ENCODE measurements at regions not wholly inside any gene's neighbourhood (a gene's known extent, or its start where the extent isn't known, plus 50 kb on each side); places are given as distances from the start of the nearest gene placed in this dataset.
"Not testable (repeated sequence)": the region's sequence is repeated elsewhere in the genome, so short reads cannot be mapped to it uniquely, and the experiment has no call there.

DNA sequence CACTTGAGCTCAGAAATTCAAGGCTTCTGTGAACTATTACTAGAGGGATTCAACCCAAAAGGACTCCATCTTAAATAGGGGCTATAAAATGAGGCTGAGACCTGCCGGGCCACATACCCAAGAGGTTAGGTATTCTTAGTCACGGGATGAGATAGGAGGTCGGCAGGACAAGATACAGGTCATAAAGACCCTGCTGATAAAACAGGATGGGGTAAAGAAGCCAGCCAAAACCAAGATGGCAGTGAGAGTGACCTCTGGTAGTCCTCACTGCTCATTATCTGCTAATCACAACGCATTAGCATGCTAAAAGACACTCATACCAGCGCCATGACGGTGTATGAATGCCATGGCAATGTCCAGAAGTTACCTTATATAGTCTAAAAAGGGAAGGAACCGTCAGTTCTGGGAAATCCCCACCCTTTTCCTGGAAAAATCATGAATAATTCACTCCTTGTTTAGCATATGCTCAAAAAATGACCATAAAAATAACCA, 101.2 kb upstream of the TRIM24 start:
- DNase-seq (no peak), ATAC-seq (no peak)
- H3K36me3 ChIP-seq = no peaks in the 10 kb centered on the region
- H3K9me3 ChIP-seq = no peaks in the 10 kb centered on the region
- no peak overlapping the region for H3K4me3 ChIP-seq
- intact Hi-C loops (cut with DNase I) = no loop called here
- TF ChIP-seq, protein P1, sequence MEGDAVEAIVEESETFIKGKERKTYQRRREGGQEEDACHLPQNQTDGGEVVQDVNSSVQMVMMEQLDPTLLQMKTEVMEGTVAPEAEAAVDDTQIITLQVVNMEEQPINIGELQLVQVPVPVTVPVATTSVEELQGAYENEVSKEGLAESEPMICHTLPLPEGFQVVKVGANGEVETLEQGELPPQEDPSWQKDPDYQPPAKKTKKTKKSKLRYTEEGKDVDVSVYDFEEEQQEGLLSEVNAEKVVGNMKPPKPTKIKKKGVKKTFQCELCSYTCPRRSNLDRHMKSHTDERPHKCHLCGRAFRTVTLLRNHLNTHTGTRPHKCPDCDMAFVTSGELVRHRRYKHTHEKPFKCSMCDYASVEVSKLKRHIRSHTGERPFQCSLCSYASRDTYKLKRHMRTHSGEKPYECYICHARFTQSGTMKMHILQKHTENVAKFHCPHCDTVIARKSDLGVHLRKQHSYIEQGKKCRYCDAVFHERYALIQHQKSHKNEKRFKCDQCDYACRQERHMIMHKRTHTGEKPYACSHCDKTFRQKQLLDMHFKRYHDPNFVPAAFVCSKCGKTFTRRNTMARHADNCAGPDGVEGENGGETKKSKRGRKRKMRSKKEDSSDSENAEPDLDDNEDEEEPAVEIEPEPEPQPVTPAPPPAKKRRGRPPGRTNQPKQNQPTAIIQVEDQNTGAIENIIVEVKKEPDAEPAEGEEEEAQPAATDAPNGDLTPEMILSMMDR (IDR thresholded peaks at IDR 0.05) = no peak
- H3K4me1 ChIP-seq = no peaks in the 10 kb centered on the region
- no peak overlapping the region for H3K27ac ChIP-seq
- H3K27me3 ChIP-seq = no peaks in the 10 kb centered on the region

DNA sequence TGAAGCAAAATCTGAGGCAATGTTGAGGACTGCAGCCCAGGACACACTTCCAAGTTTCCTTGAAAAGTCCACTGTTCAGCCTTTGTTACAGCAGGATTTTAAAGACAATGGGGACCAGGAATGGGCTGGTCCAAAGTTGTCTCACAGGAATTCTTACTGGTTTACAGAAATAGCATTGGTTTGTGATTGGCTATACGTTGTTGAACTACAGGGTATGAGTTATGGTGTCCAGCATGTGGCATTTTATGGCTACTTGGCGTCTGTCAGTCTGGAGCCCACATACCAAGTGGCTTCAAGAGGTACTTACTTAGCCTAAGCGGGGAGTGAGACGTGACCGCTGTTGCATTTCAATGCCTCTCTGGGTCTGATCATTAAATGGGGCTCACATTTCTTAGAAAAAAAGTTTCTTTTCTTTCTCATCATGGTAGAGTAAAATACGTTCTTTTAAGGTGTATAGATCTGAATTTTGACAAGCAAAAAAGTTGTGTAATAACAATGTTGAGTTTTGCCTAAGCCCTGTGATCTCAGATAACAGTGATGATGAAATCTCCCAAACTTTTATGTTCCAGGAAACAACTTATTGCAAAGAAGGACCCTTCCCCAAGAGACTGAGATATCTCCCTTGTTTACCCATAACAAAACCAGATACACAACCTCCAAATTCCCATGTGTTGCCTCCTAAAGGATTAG, 100.0 kb upstream of the TRIM24 start:
- no peaks in the 10 kb centered on the region for H3K27me3 ChIP-seq
- no peaks in the 10 kb centered on the region for H3K4me1 ChIP-seq
- ATAC-seq = peak; percentile 72
- no peaks in the 10 kb centered on the region for H3K36me3 ChIP-seq
- H3K27ac ChIP-seq = no peak overlapping the region
- TF ChIP-seq, protein P1 (IDR thresholded peaks at IDR 0.05) = no peak
- intact Hi-C loops (cut with DNase I) = no loop called here
- no peak for DNase-seq
- H3K4me3 ChIP-seq = no peak overlapping the region
- no peaks in the 10 kb centered on the region for H3K9me3 ChIP-seq

DNA sequence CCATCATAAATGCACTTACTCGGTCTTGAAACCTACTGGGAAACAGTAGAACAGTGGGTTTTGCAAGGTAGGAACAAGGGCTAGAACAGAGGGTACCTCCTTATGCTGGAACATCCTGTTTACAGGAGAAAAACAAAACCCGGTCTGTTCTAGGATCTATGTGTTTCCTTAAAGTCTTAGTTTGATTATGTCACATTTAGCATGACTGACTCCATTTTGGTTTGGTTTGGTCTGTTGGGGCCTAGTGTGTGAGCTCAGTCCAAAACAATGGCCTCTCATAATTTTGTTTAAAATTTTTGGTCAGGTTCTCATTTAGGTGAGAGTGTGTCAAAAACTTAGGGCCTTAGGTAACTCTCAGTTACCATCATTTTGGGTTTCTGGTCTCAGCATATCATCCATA, 96.3 kb upstream of the TRIM24 start:
- H3K27ac ChIP-seq = no peak overlapping the region
- DNase-seq = no peak
- TF ChIP-seq, protein P1 (IDR thresholded peaks at IDR 0.05) = no peak
- H3K9me3 ChIP-seq = no peaks in the 10 kb centered on the region
- H3K36me3 ChIP-seq = no peaks in the 10 kb centered on the region
- intact Hi-C loops (cut with DNase I) = no loop called here
- H3K4me3 ChIP-seq = no peak overlapping the region
- no peaks in the 10 kb centered on the region for H3K4me1 ChIP-seq
- H3K27me3 ChIP-seq = no peaks in the 10 kb centered on the region
- no peak for ATAC-seq

DNA sequence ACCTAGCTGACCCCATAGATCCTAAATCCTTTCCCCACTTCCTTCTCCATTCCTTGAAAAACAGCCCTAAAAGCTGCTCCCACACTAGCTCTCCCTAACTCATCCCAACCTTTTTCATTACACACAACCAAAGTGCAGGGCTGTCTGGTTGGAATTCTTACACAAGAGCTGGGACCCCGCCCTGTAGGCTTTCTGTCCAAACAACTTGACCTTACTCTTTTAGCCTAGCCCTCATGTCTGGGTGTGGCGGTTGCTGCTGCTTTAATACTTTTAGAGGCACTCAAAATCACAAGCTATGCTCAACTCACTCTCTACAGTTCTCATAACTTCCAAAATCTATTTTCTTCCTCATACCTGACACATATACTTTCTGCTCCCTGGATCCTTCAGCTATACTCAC, 93.9 kb upstream of the TRIM24 start:
- H3K27ac ChIP-seq; H3K4me1 ChIP-seq; H3K9me3 ChIP-seq; ATAC-seq; intact Hi-C loops (cut with DNase I); H3K36me3 ChIP-seq; H3K4me3 ChIP-seq; H3K27me3 ChIP-seq: not testable (repeated sequence)
- peak; percentile 65 for DNase-seq

DNA sequence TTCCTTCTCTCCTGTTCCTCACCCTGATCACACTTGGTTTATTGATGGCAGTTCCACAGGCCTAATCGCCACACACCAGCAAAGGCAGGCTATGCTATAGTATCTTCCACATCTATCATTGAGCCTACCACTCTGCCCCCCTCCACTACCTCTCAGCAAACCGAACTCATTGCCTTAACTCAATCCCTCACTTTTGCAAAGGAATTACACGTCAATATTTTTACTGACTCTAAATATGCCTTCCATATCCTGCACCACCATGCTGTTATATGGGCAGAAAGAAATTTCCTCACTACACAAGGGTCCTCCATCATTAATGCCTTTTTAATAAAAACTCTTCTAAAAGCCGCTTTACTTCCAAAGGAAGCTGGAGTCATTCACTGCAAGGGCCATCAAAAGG, 93.4 kb upstream of the TRIM24 start:
- ATAC-seq; H3K4me3 ChIP-seq; H3K27me3 ChIP-seq; DNase-seq; intact Hi-C loops (cut with DNase I); H3K36me3 ChIP-seq; H3K27ac ChIP-seq; H3K4me1 ChIP-seq; H3K9me3 ChIP-seq: not testable (repeated sequence)

DNA sequence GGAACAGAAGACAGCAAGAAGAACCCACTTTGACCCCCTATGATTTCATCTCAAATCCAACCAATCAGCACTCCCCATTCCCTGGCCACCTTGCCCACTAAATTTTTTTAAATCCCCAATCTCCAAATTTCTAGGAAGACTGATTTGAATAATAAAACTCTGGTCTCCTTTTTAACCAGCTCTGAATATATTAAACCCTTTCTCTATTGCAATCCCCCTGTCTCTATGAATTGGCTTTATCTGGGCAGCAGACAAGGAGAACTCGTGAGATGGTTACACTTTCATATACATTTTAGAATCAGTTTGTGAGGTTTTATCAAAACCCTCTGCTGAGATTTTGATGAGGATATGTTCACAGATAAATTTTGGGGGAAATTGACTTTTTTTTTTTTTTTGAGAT, 90.3 kb upstream of the TRIM24 start:
- H3K36me3 ChIP-seq = no peaks in the 10 kb centered on the region
- intact Hi-C loops (cut with DNase I) = no loop called here
- no peak overlapping the region for H3K27ac ChIP-seq
- DNase-seq (no peak), ATAC-seq (no peak)
- H3K4me3 ChIP-seq = no peak overlapping the region
- peaks cover 8% of the 10 kb centered on the region for H3K9me3 ChIP-seq
- no peaks in the 10 kb centered on the region for H3K27me3 ChIP-seq
- TF ChIP-seq, protein P1 (IDR thresholded peaks at IDR 0.05) = no peak
- H3K4me1 ChIP-seq = no peaks in the 10 kb centered on the region

DNA sequence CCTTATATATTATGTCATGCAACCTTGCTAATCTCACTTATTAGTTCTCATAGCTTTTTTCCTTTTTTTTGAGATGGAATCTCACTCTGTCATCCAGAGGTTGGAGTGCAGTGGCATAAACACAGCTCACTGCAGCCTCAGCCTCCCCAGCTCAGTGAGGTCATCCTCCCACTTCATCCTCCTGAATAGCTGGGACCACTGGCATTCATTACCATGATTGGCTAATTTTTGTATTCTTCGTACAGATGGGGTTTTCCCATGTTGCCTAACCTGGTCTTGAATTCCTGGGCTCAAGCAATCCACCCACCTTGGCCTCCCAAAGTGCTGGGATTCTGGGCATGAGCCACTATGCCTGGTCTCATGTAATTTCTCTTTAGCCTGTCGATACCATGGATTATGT, 89.1 kb upstream of the TRIM24 start:
- no peak overlapping the region for H3K4me3 ChIP-seq
- H3K4me1 ChIP-seq = no peaks in the 10 kb centered on the region
- no peak for DNase-seq
- peaks cover 8% of the 10 kb centered on the region for H3K9me3 ChIP-seq
- TF ChIP-seq, protein P1 (IDR thresholded peaks at IDR 0.05) = no peak
- no peaks in the 10 kb centered on the region for H3K36me3 ChIP-seq
- no peak overlapping the region for H3K27ac ChIP-seq
- no peak for ATAC-seq
- H3K27me3 ChIP-seq = no peaks in the 10 kb centered on the region
- intact Hi-C loops (cut with DNase I) = no loop called here

All from upper lobe of right lung (tissue), 1 donor.